Fibroblast of peridontal ligament (primary cell): ENCODE measurements at regions not wholly inside any gene's neighbourhood (a gene's known extent, or its start where the extent isn't known, plus 50 kb on each side); places are given as distances from the start of the nearest gene placed in this dataset.
"Not testable (repeated sequence)": the region's sequence is repeated elsewhere in the genome, so short reads cannot be mapped to it uniquely, and the experiment has no call there.

ENCODE experiments used
- DNase-seq: peaks from one replicate; pipeline ENCODE4 v3.0.0-alpha.2; 2010; ENCODE audit errors: extremely low read depth

DNA sequence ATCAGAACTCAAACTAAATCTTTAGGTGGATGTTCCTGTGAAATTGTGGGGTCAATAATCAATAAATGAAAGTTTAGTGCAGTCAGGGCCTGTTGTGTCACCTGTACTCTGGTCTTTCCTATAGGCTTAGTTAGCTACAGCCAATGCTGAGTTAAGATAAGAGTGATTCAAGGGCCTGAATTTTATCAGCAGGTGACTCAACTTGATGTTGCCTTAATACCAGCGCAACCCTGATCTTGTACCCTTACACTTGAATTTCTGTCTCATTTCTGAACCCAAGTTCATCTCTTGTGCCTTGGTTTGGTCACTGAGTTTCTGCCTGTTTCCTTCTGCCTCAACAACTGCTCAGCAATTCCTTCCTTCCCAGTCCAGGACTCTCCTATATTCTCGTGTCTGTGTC, 157.0 kb upstream of the E2F7 start:
- DNase-seq: no peak

- DNase-seq: peak; percentile 18
These were observed 155.2 kb upstream of the E2F7 start for GRCh38 chr12:77220586-77220985.

- DNase-seq: peak; percentile 79
These were observed 152.9 kb upstream of the E2F7 start for GRCh38 chr12:77218278-77218677.

DNA sequence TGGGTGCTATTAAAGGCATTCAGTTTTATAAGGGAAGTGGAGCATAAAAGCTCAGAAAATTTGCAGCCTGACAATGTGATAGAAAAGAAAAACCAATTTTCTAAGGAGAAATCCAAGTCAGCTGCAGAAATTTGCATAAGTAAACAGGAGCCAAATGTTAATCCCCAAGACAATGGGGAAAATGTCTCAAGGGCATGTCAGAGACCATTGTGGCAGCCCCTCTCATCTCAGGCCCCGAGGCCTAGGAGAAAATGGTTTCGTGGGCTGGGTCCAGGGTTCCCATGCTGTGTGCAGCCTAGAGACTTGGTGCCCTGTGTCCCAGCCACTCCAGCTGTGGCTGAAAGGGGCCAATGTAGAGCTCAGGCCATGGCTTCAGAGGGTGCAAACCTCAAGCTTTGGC, 150.8 kb upstream of the E2F7 start:
- DNase-seq: not testable (repeated sequence)

DNA sequence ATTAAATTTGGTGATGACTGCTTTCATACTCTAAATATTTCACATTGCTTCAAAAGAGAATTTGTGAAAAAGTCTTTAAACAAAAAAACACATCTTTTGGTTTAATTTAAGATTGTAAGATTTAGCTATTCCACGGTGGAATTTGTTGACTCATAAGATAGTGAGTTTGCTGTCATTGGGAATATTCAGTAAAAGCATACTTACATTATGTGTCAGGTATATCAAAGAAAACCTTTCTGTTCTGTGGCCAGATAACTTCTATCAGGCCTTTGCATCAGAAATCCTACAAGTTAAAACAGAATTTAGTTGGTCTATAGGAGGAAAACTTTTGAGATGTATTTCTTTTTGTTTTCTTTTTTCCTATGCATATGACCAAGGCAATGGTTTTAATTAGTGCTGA, 148.8 kb upstream of the E2F7 start:
- peak; percentile 68 for DNase-seq

GRCh38 chr12:77213319-77213718, 147.9 kb upstream of the E2F7 start:
- no peak for DNase-seq

GRCh38 chr12:77210724-77211123, 145.4 kb upstream of the E2F7 start:
- DNase-seq: no peak

- DNase-seq: no peak
These were observed 138.7 kb upstream of the E2F7 start for GRCh38 chr12:77204083-77204482.

DNA sequence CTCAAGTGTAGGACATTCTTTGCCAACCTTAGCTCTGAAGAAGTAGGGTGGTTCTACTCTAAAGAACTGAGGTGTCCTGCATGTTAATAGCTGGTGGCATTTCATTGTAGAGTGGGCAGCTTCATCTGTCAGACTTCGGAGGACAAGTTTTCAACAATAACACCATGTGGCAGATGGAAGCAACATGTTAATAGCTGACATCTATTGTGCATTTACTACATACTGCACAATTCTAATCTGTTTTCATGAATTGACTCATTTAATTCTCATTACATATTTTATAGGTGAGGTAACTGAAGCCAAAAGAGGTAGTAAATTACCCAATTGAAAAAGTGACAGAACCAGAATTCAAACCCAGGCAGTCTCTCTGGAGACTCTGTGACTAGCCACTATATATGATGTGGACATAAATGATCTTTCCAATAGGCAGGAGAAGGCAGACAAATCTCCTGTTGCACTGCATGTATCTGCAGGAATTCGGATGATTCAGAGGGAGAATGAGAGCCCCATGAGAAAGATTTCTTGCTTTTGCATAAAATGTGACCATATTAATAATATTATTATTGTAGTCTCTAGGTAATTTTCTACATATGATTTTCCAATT, 137.2 kb upstream of the E2F7 start:
- peak; percentile 17 for DNase-seq

- peak; percentile 97 for DNase-seq
These were observed 124.6 kb upstream of the E2F7 start for GRCh38 chr12:77189901-77190416.

DNA sequence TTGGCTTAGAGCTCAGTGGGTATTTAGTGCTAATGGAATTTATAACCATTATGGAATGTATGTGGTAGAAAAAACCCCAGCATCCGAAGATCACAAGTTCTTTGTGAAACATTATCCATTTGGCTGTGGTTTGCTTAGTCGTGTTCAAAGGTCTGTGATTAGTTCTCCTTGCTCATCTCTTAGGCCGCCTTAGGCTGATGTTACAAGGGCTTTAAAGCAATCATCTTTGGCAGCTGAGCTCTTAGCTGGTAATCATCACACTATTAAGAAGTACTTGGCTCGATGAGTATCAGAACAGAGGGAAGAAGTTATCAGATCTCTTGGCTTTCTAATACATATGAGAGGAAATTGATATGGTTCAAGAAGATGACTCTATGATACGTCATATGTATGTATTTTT, 124.1 kb upstream of the E2F7 start:
- DNase-seq: peak; percentile 89

GRCh38 chr12:77179515-77179914, 114.1 kb upstream of the E2F7 start:
- no peak for DNase-seq

DNA sequence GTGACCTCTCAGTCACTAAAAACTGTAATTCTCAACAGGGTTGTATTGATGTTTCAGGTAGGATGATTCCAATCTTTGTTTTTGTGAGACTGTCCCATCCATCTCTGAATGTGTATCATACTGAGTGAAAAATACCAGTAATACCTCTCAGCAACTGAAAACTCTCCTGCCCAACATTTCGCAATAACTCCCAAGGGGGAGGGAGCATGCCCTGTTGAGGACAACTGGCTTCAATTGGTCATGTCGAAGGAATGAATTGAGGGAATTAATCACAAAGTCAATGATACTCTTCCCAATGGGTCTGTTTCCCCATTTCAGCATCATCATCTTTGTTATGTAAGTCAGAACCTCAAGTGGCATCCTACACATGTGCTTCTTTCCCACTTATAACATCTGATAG, 102.4 kb upstream of the E2F7 start:
- DNase-seq: no peak

DNA sequence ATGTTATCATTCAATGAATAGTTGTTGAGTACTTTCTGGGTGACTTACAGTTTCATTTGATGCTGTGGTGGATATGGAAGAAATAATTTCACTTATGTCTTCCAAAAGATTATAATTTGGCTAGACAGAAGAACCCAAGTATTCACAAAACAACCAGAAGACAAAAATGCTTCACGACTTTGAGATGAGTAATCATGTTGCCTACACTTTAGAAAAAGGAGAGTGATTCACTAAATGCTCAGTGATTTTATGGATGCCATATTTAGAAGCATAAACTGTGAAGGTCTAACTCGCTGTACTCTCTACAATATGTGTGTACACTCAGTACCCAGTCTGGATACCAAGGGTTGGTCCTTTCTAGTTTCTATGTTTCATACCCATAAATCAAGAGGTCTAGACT, 101.3 kb upstream of the E2F7 start:
- peak; percentile 51 for DNase-seq

GRCh38 chr12:77163074-77164038, 98.0 kb upstream of the E2F7 start:
- DNase-seq: peak; percentile 48

GRCh38 chr12:77161944-77162343, 96.6 kb upstream of the E2F7 start:
- DNase-seq: no peak

GRCh38 chr12:77160931-77161330, 95.6 kb upstream of the E2F7 start:
- peak; percentile 19 for DNase-seq

DNA sequence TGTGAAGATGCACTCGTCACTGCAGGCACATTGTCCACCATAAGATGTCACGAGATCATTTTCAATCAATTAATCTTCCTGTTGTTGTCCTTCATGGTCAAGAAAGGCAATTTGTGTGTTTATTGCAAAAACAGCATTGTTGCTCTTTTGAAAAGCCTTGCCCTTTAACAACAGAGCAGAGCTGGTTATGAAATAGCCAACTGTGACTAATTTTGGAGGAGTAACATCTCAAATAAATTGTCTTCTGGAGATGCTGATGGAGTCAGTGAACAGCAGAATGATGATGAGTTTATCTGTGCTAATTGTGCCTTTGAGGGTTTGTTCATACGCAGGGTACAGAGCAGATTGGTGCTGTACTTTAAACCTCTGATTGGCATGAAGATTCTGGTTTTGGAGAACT, 88.3 kb upstream of the E2F7 start:
- DNase-seq: peak; percentile 44

DNA sequence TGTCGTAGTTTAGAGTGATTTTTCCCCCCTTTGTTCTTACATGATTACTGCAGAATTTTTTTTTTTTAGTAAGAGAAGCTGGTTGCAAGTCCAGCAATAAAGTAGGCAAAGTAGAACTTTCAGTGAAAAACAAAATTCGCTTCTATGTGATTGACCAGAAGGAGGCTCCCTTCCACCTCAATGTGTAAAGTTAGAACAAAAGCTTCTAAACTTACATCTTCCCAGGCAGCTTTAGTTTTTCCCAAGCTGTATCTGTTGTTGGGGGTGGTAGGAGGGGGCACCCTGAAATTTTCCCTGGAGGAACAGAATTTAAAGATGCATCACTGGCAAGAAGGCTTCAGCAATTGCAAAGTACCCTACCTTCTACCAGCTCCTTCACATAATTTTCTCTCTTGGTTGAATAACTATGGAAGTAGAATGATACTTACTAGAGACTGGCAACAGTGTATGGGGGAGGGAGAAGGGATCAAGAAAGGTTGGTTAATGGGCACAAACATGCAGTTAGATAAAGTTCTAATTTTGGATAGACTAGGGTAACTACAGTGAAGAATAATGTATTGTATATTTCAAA, 87.3 kb upstream of the E2F7 start:
- DNase-seq: peak; percentile 86

DNA sequence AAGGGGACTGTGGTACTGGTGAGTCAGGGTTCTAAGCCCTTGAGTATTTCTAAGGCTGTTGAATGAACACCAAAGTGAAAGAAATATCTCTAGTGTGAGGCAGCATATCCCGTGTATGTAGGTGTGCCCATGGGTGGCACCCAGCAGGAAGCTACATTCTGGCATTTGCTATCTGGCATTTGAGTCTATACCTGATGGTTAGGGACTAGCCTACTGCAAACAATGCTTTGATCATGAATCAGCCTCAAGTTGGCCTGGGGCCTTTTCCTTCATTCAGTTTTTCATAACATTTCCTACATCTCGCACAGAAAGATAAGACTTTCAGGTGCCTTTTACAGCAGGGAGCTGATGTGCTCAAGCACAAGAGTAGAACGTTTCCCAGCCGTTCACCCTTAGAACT, 85.7 kb upstream of the E2F7 start:
- no peak for DNase-seq

- DNase-seq: peak; percentile 67
These were observed 68.2 kb upstream of the E2F7 start for GRCh38 chr12:77133566-77133965.

GRCh38 chr12:77131977-77132490, 66.7 kb upstream of the E2F7 start:
- DNase-seq: no peak
